HG03575 (cell line): ENCODE measurements at regions not wholly inside any gene's neighbourhood (a gene's known extent, or its start where the extent isn't known, plus 50 kb on each side); places are given as distances from the start of the nearest gene placed in this dataset.

ENCODE experiments used
- ATAC-seq: cut with Tn5 transposase; IDR thresholded peaks from one replicate; pipeline ENCODE4 v1.9.1; 2021; ENCODE audit not compliant: unreplicated experiment, insufficient number of reproducible peaks, low FRiP score; ENCODE audit errors: extremely low read depth

GRCh38 chr5:98042961-98043360, 730.5 kb upstream of the RGMB start:
- ATAC-seq: no peak

GRCh38 chr5:98050583-98050982, 722.9 kb upstream of the RGMB start:
- no peak for ATAC-seq

- ATAC-seq: no peak
Observed at GRCh38 chr5:98053170-98053569, 720.3 kb upstream of the RGMB start.

GRCh38 chr5:98060148-98060547, 713.3 kb upstream of the RGMB start:
- ATAC-seq: no peak

- no peak for ATAC-seq
Observed at GRCh38 chr5:98064118-98064685, 709.3 kb upstream of the RGMB start.

GRCh38 chr5:98065261-98065909, 708.1 kb upstream of the RGMB start:
- ATAC-seq: no peak

DNA sequence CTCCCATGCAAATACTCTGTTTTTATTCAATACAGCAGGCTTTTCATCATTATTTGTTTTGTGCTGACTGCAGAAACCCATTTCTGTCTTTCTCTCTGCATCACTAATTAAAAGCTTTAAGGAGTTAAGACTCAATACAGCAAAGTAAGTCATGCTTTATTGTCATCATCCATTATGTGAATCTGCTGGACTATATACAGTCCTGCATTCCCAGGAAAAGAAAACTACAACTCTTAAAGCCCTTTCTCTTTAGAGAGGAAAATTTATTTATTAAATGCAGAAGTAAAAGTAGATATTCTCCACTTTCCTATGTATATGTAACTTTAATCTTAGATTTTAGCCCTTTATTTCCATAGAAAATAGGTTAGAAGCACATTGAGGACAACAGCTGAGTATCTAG, 706.6 kb upstream of the RGMB start:
- no peak for ATAC-seq

GRCh38 chr5:98069876-98070512, 703.5 kb upstream of the RGMB start:
- ATAC-seq: no peak

DNA sequence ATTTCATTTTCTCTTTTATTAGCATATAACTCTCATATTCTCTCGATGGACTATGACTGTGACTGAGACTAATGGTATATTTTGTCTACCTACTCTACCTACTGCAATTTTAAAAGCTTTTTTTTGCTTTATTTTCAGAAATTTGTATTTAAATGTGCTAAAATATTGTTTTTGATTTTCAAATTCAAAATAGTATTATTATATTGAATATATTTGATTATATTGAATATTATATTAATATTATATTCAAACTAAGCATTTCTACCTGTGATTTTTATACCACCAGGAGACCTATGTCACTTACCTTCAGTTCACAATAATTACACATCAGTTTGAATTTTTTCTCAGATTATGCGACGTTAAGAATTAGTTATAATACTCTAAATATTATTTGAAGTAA, 700.5 kb upstream of the RGMB start:
- ATAC-seq: no peak

- no peak for ATAC-seq
Observed at GRCh38 chr5:98076501-98076900, 697.0 kb upstream of the RGMB start.

GRCh38 chr5:98085593-98085992, 687.9 kb upstream of the RGMB start:
- ATAC-seq: no peak

DNA sequence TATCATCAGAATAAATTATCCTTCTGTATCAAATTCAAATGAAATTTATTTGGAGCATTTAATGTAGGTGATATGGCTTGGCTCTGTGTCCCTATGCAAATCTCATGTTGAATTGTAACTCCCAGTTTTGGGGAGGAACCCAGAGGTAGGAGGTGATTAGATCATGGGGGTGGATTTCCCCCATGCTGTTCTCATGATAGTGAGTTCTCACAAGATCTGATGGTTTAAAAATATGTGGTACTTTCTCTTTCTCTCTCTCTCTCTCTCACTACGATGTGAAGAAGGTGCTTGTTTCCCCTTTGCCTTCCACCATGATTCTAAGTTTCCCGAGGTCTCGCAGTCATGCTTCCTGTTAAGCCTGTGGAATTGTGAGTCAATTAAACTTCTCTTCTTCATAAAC, 678.4 kb upstream of the RGMB start:
- no peak for ATAC-seq

GRCh38 chr5:98096155-98096554, 677.3 kb upstream of the RGMB start:
- no peak for ATAC-seq

DNA sequence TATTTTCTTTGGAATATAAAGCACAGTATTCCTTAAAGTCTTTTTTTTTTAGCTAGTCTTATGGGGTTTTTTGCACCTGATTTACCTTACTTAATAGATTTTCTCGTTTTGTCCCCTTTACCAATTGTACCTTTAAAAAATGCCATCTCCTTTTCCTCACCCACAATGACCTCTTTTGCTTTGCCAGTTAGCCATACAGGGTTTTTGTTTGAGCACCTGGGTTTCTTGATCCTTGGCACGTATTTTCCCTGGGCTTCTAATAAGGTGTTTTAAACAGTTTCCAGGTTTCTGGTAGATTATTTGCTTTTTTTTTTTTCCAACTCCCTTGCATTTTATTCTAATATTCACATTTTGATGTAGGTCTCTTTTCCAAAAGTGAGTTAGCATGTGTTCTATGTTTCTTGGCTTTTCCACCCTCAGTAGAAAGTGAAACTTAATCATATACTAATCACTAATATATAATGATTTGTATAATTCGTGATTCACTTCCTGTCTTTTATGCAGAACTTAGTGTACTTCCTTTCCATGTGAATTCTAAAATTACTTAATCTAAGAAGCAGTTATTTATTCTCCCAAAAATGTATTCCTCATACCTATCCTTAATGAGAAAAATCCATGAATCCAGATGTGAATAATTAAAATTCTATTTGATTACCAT, 673.9 kb upstream of the RGMB start:
- no peak for ATAC-seq

- no peak for ATAC-seq
Observed at GRCh38 chr5:98101131-98101530, 672.3 kb upstream of the RGMB start.

DNA sequence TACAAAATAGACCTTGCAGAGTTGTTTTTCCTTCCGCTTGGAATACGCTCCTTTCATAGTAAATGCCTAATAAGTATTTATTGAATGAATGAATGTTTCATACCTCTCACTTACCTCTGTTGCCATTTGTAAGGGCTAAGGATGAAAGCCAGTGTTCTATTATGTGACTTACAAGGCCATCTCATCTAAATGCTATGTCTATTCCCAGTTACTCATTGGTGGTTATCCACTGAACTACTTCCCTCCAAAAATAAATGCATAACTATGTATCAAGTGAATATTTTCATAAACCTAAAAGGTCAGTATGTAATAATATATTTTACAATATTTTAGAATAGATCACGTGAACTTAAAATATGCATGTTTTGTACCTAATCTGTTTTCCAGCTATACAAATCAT, 670.5 kb upstream of the RGMB start:
- ATAC-seq: no peak

DNA sequence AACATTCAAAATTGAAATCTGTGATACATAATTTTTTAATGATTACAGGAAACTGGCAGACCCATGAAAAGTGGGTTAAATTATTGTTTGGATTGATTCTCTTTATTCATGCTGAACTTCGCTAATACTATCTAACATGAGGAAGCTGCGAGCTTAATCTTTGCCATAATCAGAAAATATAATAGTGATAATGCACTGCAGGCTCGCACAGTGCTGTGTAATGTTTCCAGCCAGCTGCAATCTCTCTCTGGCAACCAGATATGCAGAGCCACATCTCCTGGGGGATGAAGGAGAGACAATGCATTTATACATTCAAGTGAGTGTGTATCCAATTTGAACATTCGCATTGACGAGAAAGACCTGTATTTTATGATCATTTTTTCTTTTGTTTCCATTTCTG, 669.7 kb upstream of the RGMB start:
- no peak for ATAC-seq

DNA sequence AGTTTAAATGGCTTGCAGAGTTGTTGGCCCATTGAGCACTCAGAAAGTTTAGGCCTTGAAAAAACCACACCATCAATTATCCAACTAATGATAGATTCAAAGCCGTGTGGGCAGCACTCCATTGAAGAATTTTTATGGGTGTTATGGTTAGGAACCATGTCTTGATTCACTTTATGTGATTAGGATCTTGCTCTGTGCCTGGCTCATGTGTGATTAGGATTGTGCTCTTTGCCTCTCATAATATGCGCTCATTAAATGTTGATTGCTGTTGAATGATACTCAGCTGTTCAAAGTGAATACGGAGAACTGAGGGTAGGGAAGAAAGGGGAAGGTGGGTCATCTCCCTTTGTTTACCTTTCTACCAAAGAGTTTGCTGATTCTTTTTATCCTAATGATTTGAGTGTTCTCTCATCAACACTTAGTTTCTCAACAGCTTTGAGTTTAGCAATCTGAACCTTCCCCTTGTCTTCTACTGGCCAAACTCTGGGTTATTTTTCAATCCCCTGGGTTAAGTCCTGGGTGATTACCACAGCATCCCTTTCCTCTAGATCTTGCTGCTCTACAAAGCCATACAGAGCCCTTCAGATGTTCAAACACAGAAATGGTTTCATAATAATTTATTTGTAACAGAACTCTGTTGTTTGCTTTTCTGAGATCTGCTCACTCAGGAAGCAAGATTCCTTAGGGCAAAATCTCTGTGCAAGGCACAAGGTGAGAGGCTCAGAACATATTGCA, 668.8 kb upstream of the RGMB start:
- ATAC-seq: no peak

DNA sequence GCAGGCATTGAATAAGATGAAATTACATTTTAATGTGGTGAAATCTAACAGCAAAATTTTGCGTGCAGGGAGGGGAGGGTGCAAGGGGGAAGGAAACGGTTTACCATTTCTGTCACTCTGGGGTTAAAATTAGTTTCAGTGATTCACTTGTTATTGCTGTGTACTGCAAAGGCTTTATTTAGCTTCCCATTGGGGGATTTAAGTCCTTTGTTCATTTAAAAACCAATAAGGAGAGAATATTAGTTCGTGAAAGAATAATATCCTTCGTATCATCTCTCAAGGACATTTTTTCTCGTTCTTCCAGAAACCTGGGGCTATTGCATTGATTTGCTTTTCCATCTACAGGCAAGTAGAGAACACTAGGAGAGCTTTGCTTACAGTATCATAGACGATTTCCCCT, 667.8 kb upstream of the RGMB start:
- ATAC-seq: no peak
